C4-2B (cell line): ENCODE measurements at regions not wholly inside any gene's neighbourhood (a gene's known extent, or its start where the extent isn't known, plus 50 kb on each side); places are given as distances from the start of the nearest gene placed in this dataset.

Experiments
- H3K27ac ChIP-seq: fragments of 450-650 bp; 2 replicates; pipeline ENCODE4 v1.5.1; 2017
- ZFX ChIP-seq: fragments of 450-650 bp; IDR thresholded peaks from 2 replicates; pipeline ENCODE4 v1.6.1; 2017
- TF ChIP-seq, protein P1 (sequence below): fragments of 450-650 bp; conservative IDR thresholded peaks from 2 replicates; pipeline ENCODE4 v1.5.1; 2017; ENCODE audit warnings: mild to moderate bottlenecking

DNA sequence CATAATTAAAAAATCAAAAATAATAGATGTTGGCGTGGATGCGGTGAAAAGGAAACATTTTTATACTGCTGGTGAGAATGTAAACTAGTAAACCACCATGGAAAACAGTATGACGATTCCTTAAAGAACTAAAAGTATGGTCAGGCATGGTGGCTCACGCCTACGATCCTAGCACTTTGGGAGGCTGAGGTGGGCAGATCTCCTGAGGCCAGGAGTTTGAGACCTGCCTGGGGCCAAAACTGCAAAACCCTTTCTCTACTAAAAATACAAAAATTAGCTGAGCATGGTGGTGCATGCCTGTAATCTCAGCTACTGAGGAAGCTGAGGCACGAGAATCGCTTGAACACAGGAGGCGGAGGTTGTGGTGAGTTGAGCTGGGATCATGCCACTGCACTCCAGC lies 195.7 kb upstream of the BMP4 start:
- TF ChIP-seq ZFX = no peak
- TF ChIP-seq, protein P1, sequence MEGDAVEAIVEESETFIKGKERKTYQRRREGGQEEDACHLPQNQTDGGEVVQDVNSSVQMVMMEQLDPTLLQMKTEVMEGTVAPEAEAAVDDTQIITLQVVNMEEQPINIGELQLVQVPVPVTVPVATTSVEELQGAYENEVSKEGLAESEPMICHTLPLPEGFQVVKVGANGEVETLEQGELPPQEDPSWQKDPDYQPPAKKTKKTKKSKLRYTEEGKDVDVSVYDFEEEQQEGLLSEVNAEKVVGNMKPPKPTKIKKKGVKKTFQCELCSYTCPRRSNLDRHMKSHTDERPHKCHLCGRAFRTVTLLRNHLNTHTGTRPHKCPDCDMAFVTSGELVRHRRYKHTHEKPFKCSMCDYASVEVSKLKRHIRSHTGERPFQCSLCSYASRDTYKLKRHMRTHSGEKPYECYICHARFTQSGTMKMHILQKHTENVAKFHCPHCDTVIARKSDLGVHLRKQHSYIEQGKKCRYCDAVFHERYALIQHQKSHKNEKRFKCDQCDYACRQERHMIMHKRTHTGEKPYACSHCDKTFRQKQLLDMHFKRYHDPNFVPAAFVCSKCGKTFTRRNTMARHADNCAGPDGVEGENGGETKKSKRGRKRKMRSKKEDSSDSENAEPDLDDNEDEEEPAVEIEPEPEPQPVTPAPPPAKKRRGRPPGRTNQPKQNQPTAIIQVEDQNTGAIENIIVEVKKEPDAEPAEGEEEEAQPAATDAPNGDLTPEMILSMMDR = no peak
- H3K27ac ChIP-seq = no peak overlapping the region

DNA sequence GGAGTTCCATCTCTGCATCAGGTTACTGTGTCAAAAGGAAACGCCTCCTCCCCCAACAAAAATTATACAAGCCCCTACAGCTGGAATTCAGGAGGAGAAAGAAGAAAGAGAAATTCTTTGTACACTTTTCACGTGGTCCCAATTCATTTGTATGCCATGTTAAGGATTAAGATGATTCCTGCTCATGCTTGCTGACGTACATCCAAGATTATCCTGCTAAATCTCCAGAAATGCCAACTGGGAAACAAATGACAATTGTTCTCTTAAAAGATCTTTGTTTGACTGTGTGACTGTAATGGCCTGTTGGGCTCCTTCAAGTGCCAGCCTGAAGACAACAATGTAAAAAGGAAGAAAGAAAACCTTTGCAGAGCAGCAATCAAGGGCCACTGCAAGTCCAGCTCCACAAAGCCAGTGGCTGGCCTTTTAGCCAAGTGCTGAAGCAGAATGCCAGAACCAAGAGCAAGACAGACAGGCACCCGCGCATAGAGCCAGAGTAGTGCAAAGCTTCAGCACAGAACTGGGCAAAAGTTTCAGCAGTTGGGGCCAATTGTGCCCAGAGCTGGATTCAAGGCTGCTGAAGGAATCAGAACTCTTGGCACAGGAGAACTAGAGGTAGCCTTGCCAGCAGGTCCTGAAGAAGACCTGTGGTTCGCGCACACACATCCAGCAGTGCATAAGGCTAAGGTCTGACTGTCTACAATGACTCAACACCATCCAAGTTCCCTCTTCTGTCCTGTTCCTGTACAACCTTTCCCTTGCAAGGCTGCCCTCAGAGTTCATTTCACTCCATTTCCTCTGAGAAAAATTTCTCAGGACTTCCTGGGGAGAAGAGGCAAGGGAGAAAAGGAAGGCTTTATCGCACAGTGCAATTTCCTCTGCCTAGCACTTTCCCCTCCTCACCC lies 209.7 kb upstream of the BMP4 start:
- TF ChIP-seq, protein P1 = no peak
- TF ChIP-seq ZFX = no peak
- H3K27ac ChIP-seq = no peak overlapping the region

DNA sequence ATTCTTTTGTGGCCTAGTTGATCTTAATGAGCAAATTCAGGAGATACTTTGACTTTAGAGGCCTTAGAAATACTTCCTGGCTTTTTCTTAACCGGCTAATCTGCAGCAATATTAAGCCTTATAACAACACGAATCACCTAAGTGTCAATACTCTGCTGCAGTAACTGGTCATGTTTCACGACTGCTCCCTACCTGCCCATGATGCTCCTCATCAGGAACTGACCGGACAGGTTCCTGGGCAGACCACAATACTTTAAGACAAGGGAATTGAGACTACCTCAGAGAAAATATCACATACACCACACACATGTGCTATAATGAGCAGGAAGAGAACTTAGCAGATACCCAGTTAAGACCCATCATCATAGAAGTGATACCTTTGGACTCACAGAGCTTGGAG lies 211.9 kb upstream of the BMP4 start:
- H3K27ac ChIP-seq = no peak overlapping the region
- TF ChIP-seq ZFX = no peak
- TF ChIP-seq, protein P1 = no peak

DNA sequence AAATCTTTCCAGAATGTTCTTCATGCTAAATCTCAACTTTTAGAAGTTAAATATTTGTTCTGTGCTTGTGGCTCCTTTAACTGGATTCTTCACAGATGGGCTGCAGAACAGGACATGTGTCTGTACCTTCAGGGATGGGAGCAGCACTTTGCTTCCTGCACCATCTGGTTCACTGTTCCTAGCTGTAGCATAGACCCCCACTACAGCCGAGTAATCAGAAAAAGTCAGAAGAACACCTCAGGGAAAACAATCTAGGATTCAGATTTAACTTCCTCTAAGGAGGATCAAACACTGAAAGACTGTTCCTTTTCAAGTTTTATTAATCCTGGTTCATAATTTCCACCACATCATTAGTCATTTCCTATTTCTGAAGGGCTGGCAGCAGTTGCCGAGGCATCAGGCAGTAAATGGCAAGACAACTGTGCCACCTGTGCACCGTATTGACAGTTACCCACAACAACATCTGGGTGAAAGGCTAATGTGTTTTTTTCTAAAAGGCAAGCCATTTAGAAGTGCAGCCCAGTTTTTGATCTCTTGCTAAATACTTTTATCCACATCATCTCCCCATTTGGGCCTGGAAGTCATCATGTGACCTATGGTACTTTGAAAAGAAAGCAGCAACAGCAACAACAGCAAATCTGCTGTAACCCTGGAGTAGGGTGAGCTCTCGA lies 212.8 kb upstream of the BMP4 start:
- TF ChIP-seq, protein P1 = no peak
- no peak overlapping the region for H3K27ac ChIP-seq

DNA sequence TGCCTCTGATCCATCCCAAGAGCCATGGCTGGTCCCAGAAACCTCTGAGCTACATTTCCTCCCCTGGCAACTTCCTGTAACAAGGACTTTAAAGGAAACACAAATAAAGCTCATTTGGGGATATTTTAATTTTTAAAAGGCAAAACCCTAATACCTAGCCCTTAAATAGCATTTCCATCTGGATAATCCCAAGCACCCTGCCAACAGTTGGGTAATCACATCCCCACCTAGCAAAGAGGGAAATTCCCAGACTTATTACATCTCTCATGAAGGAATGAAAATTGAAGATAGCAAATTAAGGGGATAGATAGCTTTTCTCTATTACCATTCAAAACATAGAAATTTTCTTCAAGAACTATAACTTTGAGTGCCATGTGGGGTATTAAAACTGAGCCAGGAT lies 213.7 kb upstream of the BMP4 start:
- TF ChIP-seq, protein P1 = no peak
- TF ChIP-seq ZFX = no peak

DNA sequence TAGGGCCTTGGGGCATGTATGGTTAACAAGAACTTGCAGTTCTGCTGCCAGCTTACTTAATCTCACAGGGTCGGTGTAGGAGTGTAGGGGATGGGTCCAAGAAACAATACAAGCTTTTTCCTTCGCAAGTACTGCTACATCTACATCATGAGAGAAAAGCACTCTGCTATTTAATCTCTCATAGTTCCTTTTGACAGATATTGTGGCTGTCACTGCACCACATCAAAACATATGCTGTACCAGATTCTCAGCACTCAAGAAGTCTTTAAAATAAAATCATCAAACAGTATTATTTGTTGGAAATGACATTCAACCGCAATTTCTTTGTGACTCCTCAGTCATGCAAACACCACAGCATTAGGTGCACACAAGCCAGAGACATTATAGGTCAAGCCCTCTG lies 215.5 kb upstream of the BMP4 start:
- no peak overlapping the region for H3K27ac ChIP-seq
- TF ChIP-seq, protein P1 = no peak
- TF ChIP-seq ZFX = no peak

More for the DNA sequence above, 213.7 kb upstream of the BMP4 start:
- H3K27ac ChIP-seq = no peak overlapping the region

DNA sequence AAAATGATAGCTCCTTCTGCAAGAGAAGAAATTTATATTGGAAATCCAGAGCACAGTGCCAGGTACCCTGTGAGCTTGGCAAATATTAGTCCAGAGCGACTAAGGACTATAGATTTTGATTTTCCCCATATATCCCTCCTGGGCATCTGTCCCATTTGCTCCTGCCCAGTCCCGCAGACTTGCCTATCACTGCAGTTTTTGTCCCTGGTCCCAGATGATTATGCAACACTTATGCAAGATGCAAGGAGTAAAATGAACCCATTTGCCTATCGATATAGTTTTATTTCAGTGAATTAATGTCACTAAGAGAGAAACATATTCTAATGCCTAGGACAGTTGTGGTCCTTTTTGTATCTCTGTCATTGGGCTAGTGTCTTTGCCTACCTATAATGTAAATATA lies 215.9 kb upstream of the BMP4 start:
- TF ChIP-seq, protein P1 = no peak
- TF ChIP-seq ZFX = no peak
- H3K27ac ChIP-seq = no peak overlapping the region
